ENCODE measurements at regions not wholly inside any gene's neighbourhood (a gene's known extent, or its start where the extent isn't known, plus 50 kb on each side); places are given as distances from the start of the nearest gene placed in this dataset.

DNA sequence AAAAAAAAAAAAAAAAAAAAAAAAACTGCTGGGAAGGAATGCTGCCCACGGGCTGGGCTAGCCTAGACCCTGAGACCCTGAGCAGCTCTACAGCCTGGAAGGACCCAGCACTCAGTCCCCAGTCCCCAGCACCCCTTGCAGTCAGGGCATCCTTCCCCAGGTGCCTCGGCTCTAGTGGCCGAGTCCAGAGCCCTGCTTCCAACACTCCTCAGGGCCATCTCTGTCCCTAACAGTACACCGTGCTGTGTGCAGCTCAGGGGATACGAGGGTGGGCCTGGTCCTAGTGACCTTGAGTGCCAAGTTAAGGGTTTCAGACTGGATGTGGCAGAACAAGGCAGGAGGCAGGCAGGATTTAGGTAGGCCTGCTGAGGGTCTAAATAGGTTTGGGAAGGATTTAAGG is 50.2 kb upstream of the LRP8 start:
- no peak for DNase-seq (ENCODE audit: low read depth in 2 of 2)

GRCh38 chr1:53378932-53379661 is 51.2 kb upstream of the LRP8 start:
- no peak for DNase-seq (ENCODE audit: low read depth in 2 of 2)

GRCh38 chr1:53379662-53380002 is 51.8 kb upstream of the LRP8 start:
- no peak for DNase-seq (ENCODE audit: low read depth in 2 of 2)

DNA sequence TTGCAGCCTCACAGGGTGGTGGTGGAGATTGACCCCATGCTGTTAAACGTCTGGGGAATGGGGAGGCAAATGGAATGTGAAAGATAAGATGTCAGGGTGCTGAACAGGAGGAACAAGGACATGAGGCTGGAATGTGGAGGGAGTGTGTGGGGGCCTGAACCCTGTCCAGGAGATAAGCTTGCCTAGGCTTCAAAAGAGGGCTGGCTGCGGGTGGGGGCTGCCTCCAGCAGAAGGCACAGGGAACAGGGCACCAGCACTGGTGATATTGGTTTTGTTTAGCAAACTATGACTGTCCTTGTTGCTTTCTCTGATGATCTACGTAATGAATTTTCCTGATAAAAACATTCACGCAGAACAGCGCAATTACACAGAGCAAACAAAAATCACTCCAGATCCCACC is 52.4 kb upstream of the LRP8 start:
- no peak for DNase-seq (ENCODE audit: low read depth in 2 of 2)

DNA sequence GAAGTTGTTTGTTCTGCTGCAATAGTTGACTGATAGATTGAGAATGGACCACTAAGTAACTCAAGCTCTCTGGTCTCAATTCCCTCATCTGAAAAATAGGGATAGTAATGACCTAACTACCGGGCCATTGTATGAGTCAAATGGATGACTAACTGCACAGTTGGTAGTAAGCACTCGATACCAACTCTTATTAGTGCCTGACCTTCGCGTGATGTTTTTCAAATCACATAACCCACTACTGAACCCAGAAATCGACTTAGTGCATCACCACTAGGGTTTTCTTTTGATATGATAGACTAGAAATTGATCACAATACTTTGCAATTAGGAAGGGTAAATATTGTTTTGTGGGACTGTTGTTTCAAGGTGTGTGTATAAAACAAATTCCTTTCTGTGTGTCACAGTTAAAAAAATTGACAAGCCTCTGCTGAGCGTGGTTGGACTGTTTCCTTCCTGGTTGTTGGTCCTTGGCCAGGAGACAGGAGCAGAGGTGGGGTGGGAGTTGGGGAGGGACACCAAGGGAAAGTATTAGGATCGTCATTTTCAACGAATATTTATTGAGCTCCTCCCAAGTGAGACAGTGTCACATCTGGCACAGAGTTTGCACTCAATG is 54.0 kb upstream of the LRP8 start:
- no peak for DNase-seq (ENCODE audit: low read depth in 2 of 2)

- no peak for DNase-seq (ENCODE audit: low read depth in 2 of 2)
Observed at GRCh38 chr1:53383136-53383870, 55.4 kb upstream of the LRP8 start.

GRCh38 chr1:53384796-53385195 is 56.9 kb upstream of the LRP8 start:
- DNase-seq (ENCODE audit: low read depth in 2 of 2) = no peak

DNA sequence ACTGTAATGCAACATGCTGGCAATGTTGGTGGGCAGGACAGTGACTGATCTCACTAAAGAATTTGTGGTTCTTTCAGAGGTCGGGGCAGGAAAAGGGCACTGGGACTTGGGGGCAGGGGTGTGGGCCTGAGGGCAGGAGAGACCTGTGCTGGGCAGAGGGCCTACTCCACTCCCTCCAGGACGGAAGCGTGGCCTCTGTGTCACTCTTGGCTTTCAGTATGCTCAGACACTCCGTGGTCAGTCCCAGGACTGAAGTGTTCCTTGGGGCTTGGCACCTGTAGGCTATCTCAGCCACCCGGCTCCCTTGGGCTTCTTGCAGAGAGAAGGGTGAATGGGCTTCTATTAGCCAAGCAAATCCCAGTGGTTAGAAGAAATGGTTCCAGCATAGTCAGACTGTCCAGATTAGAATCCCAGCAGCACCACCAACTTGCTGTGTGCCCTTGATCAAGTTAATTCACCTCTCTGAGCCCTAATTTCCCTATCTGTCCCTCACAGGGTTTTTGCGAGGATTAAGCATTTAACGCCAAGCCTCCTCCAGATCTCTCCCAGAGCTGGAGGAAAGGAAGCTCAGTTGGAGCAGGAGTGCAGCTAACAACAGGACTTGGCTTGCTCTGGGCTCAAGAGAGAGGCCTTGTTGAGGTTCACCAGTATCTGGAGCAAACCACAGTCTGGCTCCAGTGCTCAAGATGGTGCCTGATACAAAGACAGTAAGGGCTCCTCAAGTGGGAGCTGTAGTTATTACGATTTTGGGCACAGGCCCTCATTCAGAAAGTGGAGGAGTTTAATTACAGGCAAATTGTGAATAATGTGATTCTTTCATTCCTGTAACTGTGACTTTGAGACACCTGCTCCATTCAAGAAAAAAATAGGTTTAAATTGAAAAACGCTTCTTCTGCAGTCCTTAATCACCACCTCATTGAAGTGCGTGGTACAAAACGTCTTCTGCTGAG is 57.7 kb upstream of the LRP8 start:
- DNase-seq (ENCODE audit: low read depth in 2 of 2) = no peak

GRCh38 chr1:53388963-53389362 is 61.1 kb upstream of the LRP8 start:
- no peak for DNase-seq (ENCODE audit: low read depth in 2 of 2)

DNA sequence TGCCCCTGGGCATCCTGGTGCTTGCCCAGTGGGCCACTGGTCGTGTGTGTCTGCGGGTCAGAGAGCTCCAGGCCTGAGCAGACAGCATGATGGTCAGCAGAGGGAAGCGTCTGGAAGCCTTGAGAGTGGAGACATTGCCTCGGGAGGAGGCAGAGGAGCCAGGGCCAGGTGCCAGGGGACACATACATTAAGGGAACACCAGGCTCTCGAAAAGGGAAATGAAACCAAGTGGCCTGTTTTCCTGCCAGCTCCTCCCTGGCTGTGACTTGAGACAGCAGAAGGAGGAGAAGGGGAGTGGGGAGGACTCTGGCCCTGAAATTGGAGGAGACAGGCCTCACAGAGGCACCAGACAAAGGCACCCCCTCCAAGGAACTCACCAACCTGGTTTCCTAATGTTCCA is 62.4 kb upstream of the LRP8 start:
- DNase-seq (ENCODE audit: low read depth in 2 of 2) = no peak

- no peak for DNase-seq (ENCODE audit: low read depth in 2 of 2)
Observed at GRCh38 chr1:53390736-53391135, 62.9 kb upstream of the LRP8 start.

DNA sequence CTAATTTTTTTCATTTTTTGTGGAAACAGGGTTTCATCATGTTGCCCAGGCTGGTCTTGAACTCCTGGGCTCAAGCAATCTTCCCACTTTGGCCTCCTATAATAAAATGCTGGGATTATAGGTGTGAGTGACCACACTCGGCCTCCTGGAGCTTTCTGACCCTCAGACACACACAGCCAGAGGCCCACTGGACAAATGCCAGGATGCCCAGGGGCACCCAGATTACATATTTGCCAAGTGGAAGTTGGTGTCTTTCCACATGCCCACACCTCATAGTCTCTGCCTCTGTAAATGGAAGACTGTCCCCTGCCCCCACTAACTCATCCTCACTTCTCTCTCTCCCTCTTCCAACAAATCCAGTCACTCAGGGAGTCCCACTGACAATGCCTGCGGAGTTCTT is 63.4 kb upstream of the LRP8 start:
- DNase-seq (ENCODE audit: low read depth in 2 of 2) = no peak

DNA sequence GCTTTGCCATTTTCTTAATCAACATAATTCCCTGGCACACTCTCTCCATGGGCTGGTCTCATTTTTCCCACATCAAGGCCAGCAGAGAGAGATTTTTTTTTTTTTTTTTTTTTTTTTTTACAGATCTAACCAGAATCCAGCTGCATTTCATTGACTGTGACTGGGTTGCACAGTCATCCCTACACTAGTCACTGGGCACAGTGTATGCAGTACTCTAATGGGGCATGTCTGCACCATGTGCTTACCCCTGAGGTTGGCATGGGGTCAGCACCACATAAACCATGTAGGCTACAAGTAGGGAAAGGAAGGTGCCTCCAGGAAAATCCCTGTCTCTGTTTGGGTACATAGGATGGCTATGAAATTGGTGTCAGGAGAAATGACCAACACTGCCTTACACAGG is 64.1 kb upstream of the LRP8 start:
- DNase-seq (ENCODE audit: low read depth in 2 of 2) = no peak

DNA sequence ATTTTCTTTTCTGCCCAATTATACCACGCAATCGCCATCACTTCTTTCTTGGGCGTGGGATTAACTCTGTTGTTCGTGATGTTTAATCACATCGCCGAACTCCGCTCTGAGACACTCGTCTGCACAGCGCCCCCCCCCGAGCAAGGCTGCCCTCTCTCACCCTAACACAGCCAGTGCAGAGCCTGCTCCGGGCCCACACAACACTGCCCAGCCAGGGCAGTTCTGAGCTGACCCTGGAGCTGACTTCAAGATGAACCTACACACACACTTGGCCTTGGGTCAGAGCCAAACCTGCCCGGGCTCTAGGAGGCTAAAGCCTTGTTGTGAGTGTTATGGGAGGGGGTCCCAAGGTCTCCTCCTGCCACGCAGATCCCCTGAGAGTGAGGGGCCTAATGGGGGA is 64.6 kb upstream of the LRP8 start:
- no peak for DNase-seq (ENCODE audit: low read depth in 2 of 2)

- peak; percentile 39 to 48 for DNase-seq (ENCODE audit: low read depth in 2 of 2)
Observed at GRCh38 chr1:53393325-53393792, 65.5 kb upstream of the LRP8 start.

GRCh38 chr1:53394306-53394705 is 64.9 kb upstream of the DMRTB1 start:
- DNase-seq (ENCODE audit: low read depth in 2 of 2) = no peak

DNA sequence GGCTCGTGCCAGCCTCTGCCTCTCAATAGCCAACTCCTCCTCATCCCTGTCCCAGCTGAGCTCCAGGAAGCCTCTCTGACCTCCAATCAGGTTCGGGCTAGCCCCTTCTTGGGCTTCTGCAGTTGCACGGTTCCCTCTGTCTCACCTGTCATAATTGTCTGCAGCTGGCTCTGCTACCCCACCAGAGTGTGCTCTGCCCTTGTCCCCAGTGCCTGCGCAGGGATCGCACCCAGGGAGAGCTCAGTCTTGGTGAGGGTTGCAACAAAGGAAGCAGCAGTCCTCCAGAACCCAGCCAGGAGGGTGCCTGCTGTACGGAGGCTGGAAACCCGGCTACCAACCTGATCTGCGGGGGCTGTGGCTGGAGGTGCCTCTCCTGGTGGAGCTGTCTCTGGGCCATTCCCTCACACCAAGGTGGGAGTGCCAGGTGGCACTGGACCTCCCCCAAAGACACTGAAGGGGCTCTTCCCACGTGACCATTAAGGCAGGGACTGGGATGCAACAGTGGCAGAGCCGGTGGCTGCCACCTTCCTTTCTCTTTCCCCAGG is 63.5 kb upstream of the DMRTB1 start:
- DNase-seq (ENCODE audit: low read depth in 2 of 2) = no peak

DNA sequence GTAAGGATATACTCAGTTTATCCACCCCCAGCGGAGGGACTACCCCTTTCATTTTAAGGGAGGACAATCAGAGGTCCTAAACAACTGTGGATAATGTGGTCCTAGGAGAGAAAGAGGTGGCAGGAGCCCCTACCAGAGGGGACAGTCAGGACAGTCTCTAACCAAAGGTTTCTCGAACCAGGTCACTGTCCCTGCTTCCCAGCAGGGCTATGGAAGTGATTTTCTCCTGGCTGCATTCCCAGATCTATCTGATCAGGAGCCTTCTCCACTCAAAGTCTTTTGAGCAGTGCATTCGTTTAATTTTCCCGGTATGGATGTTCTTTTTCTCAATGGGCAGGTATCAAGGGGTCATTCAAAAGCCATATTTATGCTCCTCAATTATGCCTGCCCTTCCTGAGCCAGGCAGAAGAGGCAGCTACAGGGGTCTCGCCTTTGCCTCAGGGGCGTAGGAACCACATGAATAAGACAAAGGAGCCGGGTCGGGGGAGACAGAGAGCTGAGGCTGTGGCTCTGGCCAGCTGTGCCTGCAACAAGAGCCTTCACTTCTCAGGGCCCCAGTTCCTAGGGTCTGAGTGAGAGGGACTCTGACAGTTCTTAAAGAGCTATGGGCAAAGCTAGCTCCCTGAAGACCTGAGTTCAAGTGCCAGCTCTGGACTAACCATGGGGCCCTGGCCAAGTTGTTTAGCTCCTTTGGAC is 62.5 kb upstream of the DMRTB1 start:
- DNase-seq (ENCODE audit: low read depth in 2 of 2) = no peak

DNA sequence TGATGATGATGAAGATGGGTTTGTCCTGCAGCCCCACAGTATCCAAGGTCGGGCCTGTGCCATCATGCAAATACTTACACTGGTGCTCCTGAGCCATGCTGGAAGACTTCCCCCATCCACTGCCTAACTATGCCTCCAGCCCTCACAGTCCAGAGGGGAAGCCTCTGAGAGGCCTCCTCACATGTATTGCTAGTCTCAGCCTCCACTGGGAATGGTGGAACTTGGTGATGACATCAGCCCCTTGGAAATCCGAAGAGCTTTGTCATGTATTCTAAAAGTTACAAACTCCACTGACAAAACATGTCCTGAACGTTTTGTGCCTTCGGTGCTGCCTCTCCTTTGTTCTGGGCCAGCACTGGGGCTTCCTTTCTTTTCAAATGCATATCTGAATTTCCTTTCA is 61.1 kb upstream of the DMRTB1 start:
- no peak for DNase-seq (ENCODE audit: low read depth in 2 of 2)

DNA sequence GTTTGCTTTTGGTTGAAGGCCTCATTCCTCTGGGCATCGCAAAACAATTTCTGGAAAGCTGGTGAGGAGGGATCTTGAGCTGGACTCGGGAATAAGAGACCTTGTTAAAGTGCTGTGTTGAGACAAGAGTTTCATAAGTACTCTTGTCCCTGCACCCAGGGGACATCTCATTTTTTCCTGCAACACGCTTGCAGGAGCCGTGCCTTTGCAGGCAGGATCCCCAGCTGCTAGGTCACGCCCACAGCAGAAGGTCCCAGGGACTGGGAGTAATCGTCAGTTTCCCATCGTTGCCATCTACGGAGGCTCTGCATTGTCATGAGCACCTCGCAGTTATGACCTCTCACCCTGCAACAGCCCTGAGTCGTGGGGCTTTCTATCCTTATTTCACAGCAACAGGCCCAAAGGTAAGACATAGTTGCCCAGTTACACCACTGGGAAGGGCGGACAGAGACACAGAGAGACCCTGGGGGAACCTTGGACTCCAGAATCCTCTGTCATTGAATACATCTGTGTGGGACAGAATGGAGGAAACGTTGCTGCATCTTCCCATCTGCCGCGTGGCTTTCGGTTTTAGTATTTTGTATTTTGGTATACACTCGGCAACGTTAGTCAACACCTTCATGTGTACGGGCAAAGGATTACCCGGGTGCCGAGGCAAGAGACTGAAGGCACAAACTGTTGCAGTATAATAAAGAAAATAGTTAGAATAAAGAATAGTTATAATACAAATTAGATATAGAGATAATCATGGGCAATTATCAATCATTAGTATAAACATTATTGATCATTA is 60.4 kb upstream of the DMRTB1 start:
- no peak for DNase-seq (ENCODE audit: low read depth in 2 of 2)

Data from stimulated activated CD4-positive, alpha-beta T cell treated with anti-CD3 and anti-CD28 coated beads, Interleukin-15, amount 100 ng/mL, for 48 hours (primary cell).